CD14-positive monocyte (primary cell): ENCODE measurements at regions not wholly inside any gene's neighbourhood (a gene's known extent, or its start where the extent isn't known, plus 50 kb on each side); places are given as distances from the start of the nearest gene placed in this dataset.

Experiments used
- DNase-seq, 3 donors: peaks; one replicate each; pipeline ENCODE4 v3.0.0-alpha.2; 2011 to 2022
- H2AFZ ChIP-seq: 2 replicates; pipeline ENCODE4 v1.6.0; 2012; ENCODE audit warnings: mild to moderate bottlenecking, low read depth, low read length, inconsistent platforms; ENCODE audit not compliant: insufficient read depth, poor library complexity, severe bottlenecking
- H3K27ac ChIP-seq, 2 donors: 1 replicate in 1 of 2; 2 replicates in 1 of 2; pipeline ENCODE4 v1.5.1; 2012 to 2013; ENCODE audit warnings: low read length in 2 of 2, control low read depth in 1 of 2, inconsistent platforms in 1 of 2, low read depth in 1 of 2, mild to moderate bottlenecking in 1 of 2
- H3K27me3 ChIP-seq, 2 donors: one replicate each; pipeline versions ENCODE4 v1.6.0 to v1.6.1; 2011 to 2013; ENCODE audit warnings: low read length in 2 of 2; ENCODE audit not compliant: control insufficient read depth in 2 of 2, insufficient read depth in 2 of 2
- H3K36me3 ChIP-seq, 2 donors: replicated peaks in 1 of 2; 1 replicate in 1 of 2; 2 replicates in 1 of 2; pipeline versions ENCODE4 v1.5.1 to v1.6.1; 2012 to 2013; ENCODE audit warnings: low read length in 2 of 2, control low read depth in 1 of 2, inconsistent platforms in 1 of 2, mild to moderate bottlenecking in 1 of 2; ENCODE audit not compliant: insufficient read depth in 2 of 2, control insufficient read depth in 1 of 2
- H3K4me1 ChIP-seq, 2 donors: 1 replicate in 1 of 2; 2 replicates in 1 of 2; pipeline versions ENCODE4 v1.5.1 to v1.6.1; 2012 to 2013; ENCODE audit warnings: low read length in 2 of 2, control low read depth in 1 of 2, inconsistent platforms in 1 of 2, mild to moderate bottlenecking in 1 of 2, moderate library complexity in 1 of 2; ENCODE audit not compliant: insufficient read depth in 2 of 2, control insufficient read depth in 1 of 2
- H3K4me2 ChIP-seq: replicated peaks from 2 replicates; pipeline ENCODE3; 2012; ENCODE audit warnings: low read length, moderate library complexity, mild to moderate bottlenecking; ENCODE audit not compliant: poor library complexity, severe bottlenecking; ENCODE audit errors: extremely low read depth
- H3K4me3 ChIP-seq, 3 experiments: fragments of 200-600 bp in 1 of 3; sonication (generic) in 1 of 3; replicated peaks in 1 of 3; 1 replicate in 2 of 3; 2 replicates in 1 of 3; pipeline ENCODE4 v1.5.1; 2011 to 2013; ENCODE audit warnings: low read length in 3 of 3, mild to moderate bottlenecking in 3 of 3, control low read depth in 2 of 3, low read depth in 2 of 3, inconsistent platforms in 1 of 3, moderate library complexity in 1 of 3
- H3K79me2 ChIP-seq: 2 replicates; pipeline ENCODE4 v1.6.0; 2012; ENCODE audit warnings: mild to moderate bottlenecking, control low read depth, inconsistent platforms, low read length, moderate library complexity; ENCODE audit not compliant: insufficient read depth
- H3K9ac ChIP-seq: 2 replicates; pipeline ENCODE4 v1.6.0; 2017; ENCODE audit warnings: low read length, mild to moderate bottlenecking; ENCODE audit not compliant: insufficient read depth, poor library complexity, severe bottlenecking
- H3K9me3 ChIP-seq, 2 donors: replicated peaks in 1 of 2; 1 replicate in 1 of 2; 2 replicates in 1 of 2; pipeline versions ENCODE4 v1.5.1 to v1.6.1; 2012 to 2013; ENCODE audit warnings: low read length in 2 of 2, control low read depth in 1 of 2; ENCODE audit not compliant: control insufficient read depth in 1 of 2, insufficient read depth in 1 of 2
- H4K20me1 ChIP-seq: 2 replicates; pipeline ENCODE4 v1.6.0; 2012; ENCODE audit warnings: mild to moderate bottlenecking, low read length, control low read depth, moderate library complexity; ENCODE audit not compliant: insufficient read depth
- H3K27ac Mint-ChIP-seq, 7 donors: one replicate each; pipeline ENCODE4 v1.8.0; 2020; ENCODE audit warnings: mild to moderate bottlenecking in 7 of 7, mixed read lengths in 7 of 7, moderate library complexity in 6 of 7, inconsistent platforms in 2 of 7
- H3K27me3 Mint-ChIP-seq, 3 donors: one replicate each; pipeline ENCODE4 v1.8.0; 2021 to 2022; ENCODE audit warnings: low read depth in 3 of 3, mild to moderate bottlenecking in 3 of 3, mixed read lengths in 3 of 3, moderate library complexity in 3 of 3, inconsistent platforms in 1 of 3
- H3K36me3 Mint-ChIP-seq, 2 donors: one replicate each; pipeline ENCODE4 v1.8.0; 2020; ENCODE audit warnings: mixed read lengths in 2 of 2, inconsistent platforms in 1 of 2, mild to moderate bottlenecking in 1 of 2
- H3K4me1 Mint-ChIP-seq: one replicate; pipeline ENCODE4 v1.8.0; 2020; ENCODE audit warnings: mild to moderate bottlenecking, mixed read lengths
- H3K4me3 Mint-ChIP-seq, 2 donors: one replicate each; pipeline ENCODE4 v1.8.0; 2020; ENCODE audit warnings: mild to moderate bottlenecking in 2 of 2, mixed read lengths in 2 of 2, moderate library complexity in 1 of 2
- H3K9me3 Mint-ChIP-seq, 7 donors: one replicate each; pipeline ENCODE4 v1.8.0; 2020 to 2022; ENCODE audit warnings: mixed read lengths in 7 of 7, mild to moderate bottlenecking in 6 of 7, moderate library complexity in 6 of 7, inconsistent platforms in 2 of 7
- CTCF ChIP-seq: fragments of 200-600 bp; IDR thresholded peaks from one replicate; pipeline ENCODE4 v1.8.0; 2022; ENCODE audit warnings: antibody characterized with exemption, mild to moderate bottlenecking
- WGBS: methylation state at CpG from one replicate; pipeline ENCODE4 v1.1.5; 2013; ENCODE audit warnings: missing lambda C conversion rate; ENCODE audit not compliant: insufficient coverage; 5-methylcytosine and 5-hydroxymethylcytosine counted together
- intact Hi-C, 2 donors: fragments of 100-400 bp; cut with micrococcal nuclease; formaldehyde crosslinking; loops; one replicate each; pipeline versions ENCODE4 v1.15.0 to v1.15.1; 2023

DNA sequence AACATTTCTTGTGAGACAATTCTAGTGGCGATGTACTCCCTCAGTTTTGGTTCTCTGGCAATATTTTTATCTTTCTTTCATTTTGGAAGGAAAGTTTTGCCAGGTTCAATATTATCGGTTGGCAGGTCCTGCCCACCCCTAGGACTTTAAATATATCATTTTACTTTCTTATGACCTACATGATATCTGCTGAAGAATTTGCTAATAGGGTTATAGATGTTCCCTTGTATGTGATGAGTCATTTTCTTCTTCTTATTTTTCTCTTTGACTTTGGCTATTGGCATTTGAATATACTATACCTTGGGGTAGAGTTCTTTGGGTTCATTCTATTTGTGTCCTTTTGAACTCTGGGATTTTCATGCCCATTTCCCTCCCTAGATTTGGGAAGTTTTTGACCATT, 89.7 kb downstream of the GMNC start:
- Histone ChIP-seq H3K9me3 (peaks cover 0 to 5% of the 10 kb centered on the region in 2 donors), H3K36me3 (no peaks in the 10 kb centered on the region), H3K27ac (no peak overlapping the region), H3K4me2 (no peak overlapping the region), H3K9ac (no peak overlapping the region), H3K4me3 (no peak overlapping the region), H3K27me3 (no peaks in the 10 kb centered on the region), H4K20me1 (no peaks in the 10 kb centered on the region), H2AFZ (no peak overlapping the region), H3K4me1 (no peaks in the 10 kb centered on the region), H3K79me2 (no peaks in the 10 kb centered on the region)
- intact Hi-C loops, result no loop called here
- no peak overlapping the region for H3K4me3 Mint-ChIP-seq
- no CpG with 5 or more reads among the region's 2 CpGs for WGBS
- H3K27ac Mint-ChIP-seq, result no peak overlapping the region
- no peak for TF ChIP-seq CTCF
- no peaks in the 10 kb centered on the region for H3K4me1 Mint-ChIP-seq
- peaks cover 0 to 6% (median 3%) of the 10 kb centered on the region in 7 donors for H3K9me3 Mint-ChIP-seq
- no peak for DNase-seq
- H3K27me3 Mint-ChIP-seq, result no peaks in the 10 kb centered on the region
- H3K36me3 Mint-ChIP-seq, result no peaks in the 10 kb centered on the region

GRCh38 chr3:190768891-190769290, 93.6 kb downstream of the GMNC start:
- H3K36me3 Mint-ChIP-seq, result no peaks in the 10 kb centered on the region

More at GRCh38 chr3:190768891-190769290, 93.6 kb downstream of the GMNC start:
- Histone ChIP-seq H3K36me3 (no peaks in the 10 kb centered on the region), H3K9me3 (peaks cover 0 to 3% of the 10 kb centered on the region in 2 donors), H3K27me3 (no peaks in the 10 kb centered on the region), H3K27ac (no peak overlapping the region), H3K9ac (no peak overlapping the region), H3K79me2 (no peaks in the 10 kb centered on the region), H3K4me3 (no peak overlapping the region), H2AFZ (no peak overlapping the region), H4K20me1 (no peaks in the 10 kb centered on the region), H3K4me2 (no peak overlapping the region), H3K4me1 (no peaks in the 10 kb centered on the region)
- Mint-ChIP-seq H3K4me3 (no peak overlapping the region), H3K9me3 (peaks cover 0 to 9% (median 3%) of the 10 kb centered on the region in 7 donors), H3K27me3 (peaks cover 0 to 3% (median 0%) of the 10 kb centered on the region in 3 donors), H3K27ac (no peak overlapping the region), H3K4me1 (no peaks in the 10 kb centered on the region)
- no peak for DNase-seq
- no CpG with 5 or more reads among the region's 3 CpGs for WGBS
- no peak for TF ChIP-seq CTCF
- intact Hi-C loops, result no loop called here
